MV-4-11 (cell line): ENCODE measurements at regions not wholly inside any gene's neighbourhood (a gene's known extent, or its start where the extent isn't known, plus 50 kb on each side); places are given as distances from the start of the nearest gene placed in this dataset.
"Not testable (repeated sequence)": the region's sequence is repeated elsewhere in the genome, so short reads cannot be mapped to it uniquely, and the experiment has no call there.

ENCODE experiments used
- DNase-seq: peaks from one replicate; lab custom pipeline; 2025; lab: John Stamatoyannopoulos, UW

- peak; percentile 37 for DNase-seq
Observed at GRCh38 chr4:33649015-33649414, 2595.3 kb downstream of the ARAP2 start.

- no peak for DNase-seq
Observed at GRCh38 chr4:33649471-33649870, 2594.8 kb downstream of the ARAP2 start.

GRCh38 chr4:33650036-33650435 lies 2594.3 kb downstream of the ARAP2 start:
- DNase-seq = no peak

DNA sequence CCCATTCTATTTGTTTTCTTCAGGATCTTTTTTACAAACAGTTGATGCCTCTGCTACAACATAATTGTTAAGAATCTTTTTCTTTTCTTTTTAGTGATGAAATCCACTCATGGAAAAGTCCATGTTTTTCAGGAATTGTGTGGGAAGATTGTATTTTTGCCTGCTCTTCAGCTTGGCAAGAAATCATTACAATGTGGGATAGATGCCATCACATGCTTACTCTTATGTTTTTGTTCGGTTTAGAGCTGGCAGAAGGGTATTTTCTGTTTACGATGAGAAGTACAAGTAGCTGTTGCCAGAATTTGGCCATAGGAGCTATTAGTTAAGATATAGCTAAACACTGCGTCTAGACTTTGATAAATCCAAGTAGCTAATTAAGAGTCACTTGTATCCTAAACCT lies 2585.3 kb downstream of the ARAP2 start:
- no peak for DNase-seq

- no peak for DNase-seq
Observed at GRCh38 chr4:33661636-33662035, 2582.7 kb downstream of the ARAP2 start.

DNA sequence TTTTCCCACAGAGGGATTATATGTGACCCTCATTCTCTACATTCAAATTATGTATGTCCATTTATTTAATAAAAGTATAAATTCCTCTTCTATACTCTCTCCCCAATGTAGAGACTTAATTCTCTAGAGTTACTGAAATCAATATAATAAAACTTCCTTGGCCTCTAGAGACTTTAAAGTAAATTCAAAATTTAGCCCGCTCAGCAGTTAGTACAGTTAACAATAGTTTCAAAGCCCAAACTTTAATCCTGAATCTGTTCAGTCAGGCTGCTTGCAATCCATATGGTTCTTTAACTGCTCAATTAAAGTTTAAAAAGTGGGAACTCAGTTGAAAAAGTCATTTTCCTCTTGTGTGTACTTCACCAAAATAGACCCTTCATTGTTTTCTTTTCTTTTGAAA lies 2558.4 kb downstream of the ARAP2 start:
- no peak for DNase-seq

GRCh38 chr4:33696041-33696440 lies 2548.3 kb downstream of the ARAP2 start:
- no peak for DNase-seq

DNA sequence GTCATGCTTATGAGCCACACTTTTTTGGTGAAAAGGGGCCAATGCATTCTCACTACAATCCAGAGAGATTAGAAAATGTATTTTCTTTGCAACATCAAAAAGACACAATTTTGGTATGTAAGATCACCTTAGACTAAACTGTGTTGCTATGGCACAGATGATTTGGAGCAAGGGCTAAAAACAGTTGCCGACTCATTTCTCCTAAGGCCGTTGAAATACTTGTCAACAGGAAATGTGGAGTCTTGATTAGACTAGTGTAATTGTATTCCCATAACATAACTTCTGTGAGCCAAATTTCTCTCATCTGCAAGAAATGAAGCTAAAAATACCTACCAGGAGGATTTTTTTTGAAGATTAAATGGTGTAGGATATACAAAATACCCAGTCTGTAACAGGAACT lies 2547.7 kb downstream of the ARAP2 start:
- DNase-seq = no peak

- peak; percentile 51 for DNase-seq
Observed at GRCh38 chr4:33709247-33709646, 2535.1 kb downstream of the ARAP2 start.

GRCh38 chr4:33711826-33712225 lies 2532.5 kb downstream of the ARAP2 start:
- no peak for DNase-seq

DNA sequence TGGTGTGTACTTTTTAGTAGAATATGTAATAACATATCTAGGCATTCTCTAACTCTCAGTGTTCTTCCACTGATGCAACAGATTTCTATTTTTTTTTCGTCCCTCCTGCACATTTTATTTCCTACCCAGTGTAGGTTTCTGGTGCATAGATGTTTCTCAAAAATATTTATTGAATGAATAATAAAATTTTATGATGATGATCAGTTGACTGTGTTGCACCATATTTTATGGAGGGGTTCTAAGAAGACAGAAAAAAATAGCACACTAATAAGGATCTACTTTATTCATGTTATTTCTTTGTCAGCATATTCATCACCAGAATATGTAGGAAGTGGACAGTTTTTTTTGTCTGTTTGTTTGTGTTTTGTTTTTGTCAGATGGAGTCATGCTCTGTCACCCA lies 2529.3 kb downstream of the ARAP2 start:
- no peak for DNase-seq

GRCh38 chr4:33715841-33716395 lies 2528.4 kb downstream of the ARAP2 start:
- peak; percentile 63 for DNase-seq

- no peak for DNase-seq
Observed at GRCh38 chr4:33722254-33722653, 2522.1 kb downstream of the ARAP2 start.

- DNase-seq = no peak
Observed at GRCh38 chr4:33722800-33723516, 2521.4 kb downstream of the ARAP2 start.

- DNase-seq = no peak
Observed at GRCh38 chr4:33724685-33725084, 2519.6 kb downstream of the ARAP2 start.

- no peak for DNase-seq
Observed at GRCh38 chr4:33725861-33726260, 2518.5 kb downstream of the ARAP2 start.

DNA sequence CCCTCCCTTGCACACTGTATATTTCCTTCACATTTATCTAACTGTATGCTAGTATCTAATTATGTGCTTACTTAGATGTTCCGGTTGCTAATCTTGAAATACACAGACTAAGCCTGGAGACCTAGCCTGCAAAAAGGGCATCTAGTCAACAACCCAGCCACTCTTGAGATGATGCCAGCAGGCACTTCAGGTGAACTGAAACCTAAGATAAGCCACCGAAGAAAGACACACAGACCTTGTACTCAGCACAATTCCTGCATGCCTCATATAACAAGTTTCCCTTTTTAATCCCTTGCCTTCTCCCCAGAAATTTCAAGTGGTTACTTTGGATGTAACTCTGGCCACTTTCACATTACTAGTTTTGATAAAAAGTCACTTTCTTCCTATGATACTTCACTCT lies 2506.6 kb downstream of the ARAP2 start:
- no peak for DNase-seq

DNA sequence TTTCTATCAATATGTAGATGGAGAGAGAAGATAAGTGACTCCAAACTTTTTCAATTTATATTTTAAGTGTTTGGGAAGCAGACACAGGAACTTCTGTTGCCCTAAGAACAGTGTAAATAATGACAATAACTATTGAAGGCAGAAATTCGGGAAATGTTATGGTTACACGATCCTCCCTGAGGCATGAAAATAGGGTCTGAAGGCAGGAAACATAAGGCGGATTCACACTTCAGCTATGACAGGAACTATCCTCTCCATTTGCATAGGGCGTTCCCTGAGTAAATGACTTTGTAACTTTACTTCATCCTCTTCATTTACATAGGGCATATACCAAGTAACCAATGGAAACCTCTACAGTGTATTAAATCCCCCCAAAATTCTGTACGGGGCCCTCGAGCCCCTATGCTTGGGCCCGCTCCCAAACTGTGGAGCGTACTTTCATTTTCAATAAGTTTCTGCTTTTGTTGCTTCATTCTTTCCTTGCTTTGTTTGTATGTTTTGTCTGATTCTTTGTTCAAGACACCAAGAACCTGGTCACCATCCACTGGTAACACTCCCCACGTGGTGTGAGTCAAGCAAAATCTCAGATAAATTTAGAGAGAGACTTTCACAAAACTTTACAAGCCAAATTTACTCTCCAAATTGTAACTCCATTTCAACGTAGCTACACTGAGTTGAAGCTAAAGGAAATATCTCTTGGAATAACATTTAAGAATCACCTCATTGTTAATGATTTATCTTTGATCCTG lies 2504.3 kb downstream of the ARAP2 start:
- no peak for DNase-seq

- not testable (repeated sequence) for DNase-seq
Observed at GRCh38 chr4:33740871-33741270, 2503.4 kb downstream of the ARAP2 start.

- DNase-seq = no peak
Observed at GRCh38 chr4:33746979-33747378, 2497.3 kb downstream of the ARAP2 start.

DNA sequence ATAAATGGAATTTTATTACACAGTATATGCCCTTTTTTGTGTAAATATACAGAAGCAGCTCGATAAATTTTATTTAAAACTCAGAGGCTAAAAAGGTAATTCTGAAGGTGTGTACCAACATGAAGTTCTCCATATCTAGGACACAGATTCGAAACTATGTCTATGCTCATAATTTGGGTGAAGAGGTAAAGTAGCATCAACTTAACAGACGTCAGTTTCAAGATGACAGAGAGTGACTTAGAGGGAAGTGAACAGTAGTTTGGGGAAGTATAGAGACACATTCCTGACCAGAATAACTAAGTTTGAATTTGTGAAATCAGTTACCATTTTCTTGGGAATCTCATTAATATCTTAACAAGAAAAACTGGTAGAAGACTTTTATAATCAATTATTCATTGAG lies 2493.3 kb downstream of the ARAP2 start:
- DNase-seq = peak; percentile 69

GRCh38 chr4:33772582-33772981 lies 2471.7 kb downstream of the ARAP2 start:
- DNase-seq = no peak
